ENCODE measurements at regions not wholly inside any gene's neighbourhood (a gene's known extent, or its start where the extent isn't known, plus 50 kb on each side); places are given as distances from the start of the nearest gene placed in this dataset.

- TF ChIP-seq, protein P1, sequence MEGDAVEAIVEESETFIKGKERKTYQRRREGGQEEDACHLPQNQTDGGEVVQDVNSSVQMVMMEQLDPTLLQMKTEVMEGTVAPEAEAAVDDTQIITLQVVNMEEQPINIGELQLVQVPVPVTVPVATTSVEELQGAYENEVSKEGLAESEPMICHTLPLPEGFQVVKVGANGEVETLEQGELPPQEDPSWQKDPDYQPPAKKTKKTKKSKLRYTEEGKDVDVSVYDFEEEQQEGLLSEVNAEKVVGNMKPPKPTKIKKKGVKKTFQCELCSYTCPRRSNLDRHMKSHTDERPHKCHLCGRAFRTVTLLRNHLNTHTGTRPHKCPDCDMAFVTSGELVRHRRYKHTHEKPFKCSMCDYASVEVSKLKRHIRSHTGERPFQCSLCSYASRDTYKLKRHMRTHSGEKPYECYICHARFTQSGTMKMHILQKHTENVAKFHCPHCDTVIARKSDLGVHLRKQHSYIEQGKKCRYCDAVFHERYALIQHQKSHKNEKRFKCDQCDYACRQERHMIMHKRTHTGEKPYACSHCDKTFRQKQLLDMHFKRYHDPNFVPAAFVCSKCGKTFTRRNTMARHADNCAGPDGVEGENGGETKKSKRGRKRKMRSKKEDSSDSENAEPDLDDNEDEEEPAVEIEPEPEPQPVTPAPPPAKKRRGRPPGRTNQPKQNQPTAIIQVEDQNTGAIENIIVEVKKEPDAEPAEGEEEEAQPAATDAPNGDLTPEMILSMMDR (IDR thresholded peaks at IDR 0.05; ENCODE audit: control extremely low read depth, extremely low read depth): peak; percentile 60
- Histone ChIP-seq H3K9ac (ENCODE audit: insufficient read depth in 1 of 2, low read length in 2 of 2) (no peak overlapping the region), H3K4me1 (ENCODE audit: control insufficient read depth in 5 of 5, insufficient read depth in 5 of 5, low read length in 5 of 5) (peaks cover 0 to 5% (median 0%) of the 10 kb centered on the region in 5 donors), H3K27ac (ENCODE audit: low read depth in 1 of 2, low read length in 1 of 2) (peak overlapping the region in 1 of 2 donors; percentile 36), H3K4me3 (no peak overlapping the region), H3K9me3 (ENCODE audit: control insufficient read depth in 4 of 4, insufficient read depth in 3 of 4, low read length in 3 of 4) (no peaks in the 10 kb centered on the region), H3K27me3 (ENCODE audit: control insufficient read depth in 3 of 3, insufficient read depth in 3 of 3, low read length in 2 of 3) (no peaks in the 10 kb centered on the region), H3K36me3 (ENCODE audit: control insufficient read depth in 4 of 4, insufficient read depth in 4 of 4, low read length in 4 of 4) (no peaks in the 10 kb centered on the region)
- peak; percentile 67 for ATAC-seq (ENCODE audit: insufficient read depth, low FRiP score)
- peak; percentile 56 to 86 (median 79) for DNase-seq
- WGBS, 2 donors: 19 to 26% methylated on average over 4 of the region's 4 CpGs
These were observed 51.9 kb upstream of the SLC22A16 start for GRCh38 chr6:110528101-110528929.

DNA sequence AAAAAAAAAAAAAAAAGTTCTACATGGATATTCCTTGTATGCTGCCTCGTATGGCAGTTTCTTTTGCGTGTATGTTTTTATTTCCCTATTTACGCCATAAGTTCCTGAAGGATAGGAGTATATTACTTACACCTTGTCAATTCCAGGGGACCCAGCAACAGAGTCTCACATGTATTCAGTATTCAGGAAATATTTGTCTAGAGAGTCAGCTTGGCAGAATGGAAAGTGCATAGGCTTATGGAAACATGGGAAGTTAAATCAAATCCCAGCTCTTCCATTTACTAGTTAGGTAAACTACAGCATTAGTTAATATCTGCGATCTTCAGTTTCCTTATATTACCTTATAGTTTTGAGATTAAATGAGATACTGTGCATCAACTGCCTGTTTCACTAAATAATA, 51.1 kb upstream of the SLC22A16 start:
- Histone ChIP-seq H3K27me3 (ENCODE audit: control insufficient read depth in 3 of 3, insufficient read depth in 3 of 3, low read length in 2 of 3) (no peaks in the 10 kb centered on the region), H3K4me1 (ENCODE audit: control insufficient read depth in 5 of 5, insufficient read depth in 5 of 5, low read length in 5 of 5) (peaks cover 0 to 5% (median 0%) of the 10 kb centered on the region in 5 donors), H3K4me3 (no peak overlapping the region), H3K27ac (ENCODE audit: low read depth in 1 of 2, low read length in 1 of 2) (no peak overlapping the region), H3K9me3 (ENCODE audit: control insufficient read depth in 4 of 4, insufficient read depth in 3 of 4, low read length in 3 of 4) (no peaks in the 10 kb centered on the region), H3K9ac (ENCODE audit: insufficient read depth in 1 of 2, low read length in 2 of 2) (no peak overlapping the region), H3K36me3 (ENCODE audit: control insufficient read depth in 4 of 4, insufficient read depth in 4 of 4, low read length in 4 of 4) (no peaks in the 10 kb centered on the region)
- 67 to 73% methylated on average over 4 of the region's 4 CpGs for WGBS, 2 donors
- DNase-seq (no peak), ATAC-seq (ENCODE audit: insufficient read depth, low FRiP score) (no peak)
- TF ChIP-seq, protein P1 (IDR thresholded peaks at IDR 0.05; ENCODE audit: control extremely low read depth, extremely low read depth): no peak

GRCh38 chr6:110526726-110527125, 50.3 kb upstream of the SLC22A16 start:
- TF ChIP-seq, protein P1 (IDR thresholded peaks at IDR 0.05; ENCODE audit: control extremely low read depth, extremely low read depth): no peak
- Histone ChIP-seq H3K9me3 (ENCODE audit: control insufficient read depth in 4 of 4, insufficient read depth in 3 of 4, low read length in 3 of 4) (no peaks in the 10 kb centered on the region), H3K4me1 (ENCODE audit: control insufficient read depth in 5 of 5, insufficient read depth in 5 of 5, low read length in 5 of 5) (peaks cover 0 to 5% (median 0%) of the 10 kb centered on the region in 5 donors), H3K4me3 (no peak overlapping the region), H3K27ac (ENCODE audit: low read depth in 1 of 2, low read length in 1 of 2) (no peak overlapping the region), H3K36me3 (ENCODE audit: control insufficient read depth in 4 of 4, insufficient read depth in 4 of 4, low read length in 4 of 4) (no peaks in the 10 kb centered on the region), H3K9ac (ENCODE audit: insufficient read depth in 1 of 2, low read length in 2 of 2) (no peak overlapping the region), H3K27me3 (ENCODE audit: control insufficient read depth in 3 of 3, insufficient read depth in 3 of 3, low read length in 2 of 3) (no peaks in the 10 kb centered on the region)
- ATAC-seq (ENCODE audit: insufficient read depth, low FRiP score) (no peak), DNase-seq (no peak)
- WGBS, 2 donors: 47 to 49% methylated on average over 3 of the region's 3 CpGs

Measured in lung (tissue), 11 donors.